Endodermal cell (in vitro differentiated cells): ENCODE measurements at regions not wholly inside any gene's neighbourhood (a gene's known extent, or its start where the extent isn't known, plus 50 kb on each side); places are given as distances from the start of the nearest gene placed in this dataset.
"Not testable (repeated sequence)": the region's sequence is repeated elsewhere in the genome, so short reads cannot be mapped to it uniquely, and the experiment has no call there.

Experiments used
- DNase-seq: peaks from one replicate; pipeline ENCODE4 v3.0.0-alpha.2; 2017
- H3K27ac ChIP-seq: 2 replicates; pipeline ENCODE4 v1.5.1; 2013; ENCODE audit warnings: mild to moderate bottlenecking, low read depth, low read length, moderate library complexity
- H3K27me3 ChIP-seq: 2 replicates; pipeline ENCODE4 v1.6.1; 2013; ENCODE audit warnings: mild to moderate bottlenecking, low read length, moderate library complexity; ENCODE audit not compliant: insufficient read depth, control insufficient read depth, poor library complexity, severe bottlenecking
- H3K36me3 ChIP-seq: 2 replicates; pipeline ENCODE4 v1.7.0; 2013; ENCODE audit warnings: mild to moderate bottlenecking, low read length, moderate library complexity; ENCODE audit not compliant: control insufficient read depth, insufficient read depth
- H3K4me1 ChIP-seq: one replicate; pipeline ENCODE4 v1.7.0; 2013; ENCODE audit warnings: low read length; ENCODE audit not compliant: control insufficient read depth, insufficient read depth
- H3K4me3 ChIP-seq: 2 replicates; pipeline ENCODE4 v1.5.1; 2013; ENCODE audit warnings: mild to moderate bottlenecking, low read length, moderate library complexity
- H3K9ac ChIP-seq: 2 replicates; pipeline ENCODE4 v1.6.1; 2013; ENCODE audit warnings: mild to moderate bottlenecking, low read length, moderate library complexity; ENCODE audit not compliant: poor library complexity, severe bottlenecking; ENCODE audit errors: extremely low read depth
- H3K9me3 ChIP-seq: 2 replicates; pipeline ENCODE4 v1.6.1; 2013; ENCODE audit warnings: mild to moderate bottlenecking, low read length, moderate library complexity; ENCODE audit not compliant: control insufficient read depth
- H3K27ac Mint-ChIP-seq: 2 replicates; pipeline ENCODE4 v1.8.0; 2020; ENCODE audit warnings: mixed read lengths
- H3K27me3 Mint-ChIP-seq: 2 replicates; pipeline ENCODE4 v1.8.0; 2021; ENCODE audit warnings: mild to moderate bottlenecking, mixed read lengths; ENCODE audit not compliant: insufficient read depth
- H3K36me3 Mint-ChIP-seq: 2 replicates; pipeline ENCODE4 v1.8.0; 2020; ENCODE audit warnings: low read depth, mixed read lengths
- H3K4me1 Mint-ChIP-seq: 2 replicates; pipeline ENCODE4 v1.8.0; 2020; ENCODE audit warnings: mixed read lengths
- H3K4me3 Mint-ChIP-seq: 2 replicates; pipeline ENCODE4 v1.8.0; 2020; ENCODE audit warnings: mild to moderate bottlenecking, moderate library complexity, mixed read lengths
- H3K9me3 Mint-ChIP-seq: 2 replicates; pipeline ENCODE4 v1.8.0; 2020; ENCODE audit warnings: mild to moderate bottlenecking, mixed read lengths
- WGBS, 2 experiments: methylation state at CpG; one replicate each; pipeline versions ENCODE4 v1.1.5 to v1.1.7; 2013; ENCODE audit warnings: missing lambda C conversion rate in 2 of 2, mixed read lengths in 1 of 2; ENCODE audit not compliant: insufficient coverage in 1 of 2, insufficient read length in 1 of 2; 5-methylcytosine and 5-hydroxymethylcytosine counted together
- TF ChIP-seq, protein P1 (sequence below): fragments of 200-600 bp; sonication (generic); conservative IDR thresholded peaks from 2 replicates; pipeline ENCODE4 v1.5.0; 2021; ENCODE audit warnings: antibody characterized with exemption, mild to moderate bottlenecking

DNA sequence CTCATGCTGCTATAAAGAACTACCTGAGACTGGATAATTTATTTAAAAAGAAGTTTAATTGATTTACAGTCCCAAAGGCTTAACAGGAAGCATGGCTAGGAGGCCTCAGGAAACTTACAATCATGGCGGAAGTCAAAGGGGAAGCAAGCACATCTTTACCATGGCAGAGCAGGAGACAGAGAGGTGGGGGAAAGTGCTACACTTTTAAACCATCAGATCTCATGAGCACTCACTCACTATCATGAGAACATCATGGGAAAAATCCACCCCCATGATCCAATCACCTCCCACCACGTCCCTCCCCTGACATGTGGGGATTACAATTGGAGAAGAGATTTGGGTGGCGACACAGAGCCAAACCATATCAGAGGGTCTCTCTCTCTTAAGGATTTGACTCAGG lies 108.6 kb upstream of the PODXL start:
- Histone ChIP-seq H3K27ac (no peak overlapping the region), H3K9me3 (no peaks in the 10 kb centered on the region), H3K4me1 (no peaks in the 10 kb centered on the region), H3K27me3 (no peaks in the 10 kb centered on the region), H3K36me3 (no peaks in the 10 kb centered on the region), H3K4me3 (no peak overlapping the region), H3K9ac (no peak overlapping the region)
- Mint-ChIP-seq H3K9me3 (peaks cover 5% of the 10 kb centered on the region), H3K4me1 (no peaks in the 10 kb centered on the region), H3K4me3 (no peak overlapping the region), H3K27me3 (peaks cover 4% of the 10 kb centered on the region), H3K36me3 (no peaks in the 10 kb centered on the region), H3K27ac (no peak overlapping the region)
- 94 to 100% methylated on average over 1 to 3 of the region's 3 CpGs for WGBS, 2 experiments
- TF ChIP-seq, protein P1, sequence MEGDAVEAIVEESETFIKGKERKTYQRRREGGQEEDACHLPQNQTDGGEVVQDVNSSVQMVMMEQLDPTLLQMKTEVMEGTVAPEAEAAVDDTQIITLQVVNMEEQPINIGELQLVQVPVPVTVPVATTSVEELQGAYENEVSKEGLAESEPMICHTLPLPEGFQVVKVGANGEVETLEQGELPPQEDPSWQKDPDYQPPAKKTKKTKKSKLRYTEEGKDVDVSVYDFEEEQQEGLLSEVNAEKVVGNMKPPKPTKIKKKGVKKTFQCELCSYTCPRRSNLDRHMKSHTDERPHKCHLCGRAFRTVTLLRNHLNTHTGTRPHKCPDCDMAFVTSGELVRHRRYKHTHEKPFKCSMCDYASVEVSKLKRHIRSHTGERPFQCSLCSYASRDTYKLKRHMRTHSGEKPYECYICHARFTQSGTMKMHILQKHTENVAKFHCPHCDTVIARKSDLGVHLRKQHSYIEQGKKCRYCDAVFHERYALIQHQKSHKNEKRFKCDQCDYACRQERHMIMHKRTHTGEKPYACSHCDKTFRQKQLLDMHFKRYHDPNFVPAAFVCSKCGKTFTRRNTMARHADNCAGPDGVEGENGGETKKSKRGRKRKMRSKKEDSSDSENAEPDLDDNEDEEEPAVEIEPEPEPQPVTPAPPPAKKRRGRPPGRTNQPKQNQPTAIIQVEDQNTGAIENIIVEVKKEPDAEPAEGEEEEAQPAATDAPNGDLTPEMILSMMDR, result no peak
- no peak for DNase-seq

GRCh38 chr7:131664570-131664969 lies 108.1 kb upstream of the PODXL start:
- 86 to 89% methylated on average over 5 of the region's 5 CpGs for WGBS, 2 experiments
- no peak overlapping the region for H3K4me3 Mint-ChIP-seq

GRCh38 chr7:131662301-131662873 lies 106.0 kb upstream of the PODXL start:
- H3K4me1 ChIP-seq, H3K4me1 Mint-ChIP-seq, H3K36me3 ChIP-seq, H3K27ac Mint-ChIP-seq, H3K27me3 ChIP-seq, H3K4me3 ChIP-seq, H3K27ac ChIP-seq, H3K9me3 ChIP-seq, H3K27me3 Mint-ChIP-seq, H3K4me3 Mint-ChIP-seq, H3K9ac ChIP-seq, H3K9me3 Mint-ChIP-seq, DNase-seq, H3K36me3 Mint-ChIP-seq: not testable (repeated sequence)
- 81 to 88% methylated on average over 7 to 15 of the region's 15 CpGs for WGBS, 2 experiments

More at GRCh38 chr7:131664570-131664969, 108.1 kb upstream of the PODXL start:
- Mint-ChIP-seq H3K9me3 (peaks cover 5% of the 10 kb centered on the region), H3K4me1 (no peaks in the 10 kb centered on the region), H3K27me3 (peaks cover 4% of the 10 kb centered on the region), H3K36me3 (no peaks in the 10 kb centered on the region), H3K27ac (no peak overlapping the region)
- Histone ChIP-seq H3K4me3 (no peak overlapping the region), H3K36me3 (no peaks in the 10 kb centered on the region), H3K27me3 (no peaks in the 10 kb centered on the region), H3K9ac (no peak overlapping the region), H3K4me1 (no peaks in the 10 kb centered on the region), H3K9me3 (no peaks in the 10 kb centered on the region), H3K27ac (no peak overlapping the region)
- TF ChIP-seq, protein P1, result no peak
- no peak for DNase-seq

DNA sequence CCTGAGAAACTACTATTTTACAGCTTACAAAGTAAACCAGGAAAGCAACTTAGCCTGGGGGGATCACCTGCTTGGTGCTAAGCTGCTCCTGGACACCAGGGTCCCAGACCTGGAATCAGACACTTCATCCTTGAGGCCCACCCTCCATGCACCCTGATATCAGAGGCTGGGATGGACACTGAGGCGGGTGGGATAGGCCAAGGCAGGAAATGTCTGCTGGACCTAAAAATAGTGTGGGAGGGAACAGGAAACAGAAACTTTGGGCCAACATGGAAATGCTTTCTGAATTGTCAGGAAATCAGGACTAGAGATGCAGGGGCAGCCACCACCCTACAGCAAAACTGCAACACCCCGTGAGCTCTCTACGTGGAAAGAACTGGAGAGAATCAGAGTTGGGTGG lies 101.5 kb upstream of the PODXL start:
- 92 to 93% methylated on average over 3 of the region's 3 CpGs for WGBS, 2 experiments
- H3K9ac ChIP-seq, result no peak overlapping the region
- H3K36me3 Mint-ChIP-seq, result no peaks in the 10 kb centered on the region
- no peak overlapping the region for H3K4me3 ChIP-seq
- TF ChIP-seq, protein P1, result no peak
- H3K27me3 Mint-ChIP-seq, result no peaks in the 10 kb centered on the region
- H3K27ac Mint-ChIP-seq, result no peak overlapping the region
- no peaks in the 10 kb centered on the region for H3K27me3 ChIP-seq
- H3K9me3 Mint-ChIP-seq, result no peaks in the 10 kb centered on the region
- H3K4me3 Mint-ChIP-seq, result no peak overlapping the region
- H3K9me3 ChIP-seq, result no peaks in the 10 kb centered on the region
- H3K4me1 Mint-ChIP-seq, result peaks cover 24% of the 10 kb centered on the region
- H3K4me1 ChIP-seq, result peaks cover 15% of the 10 kb centered on the region
- DNase-seq, result no peak
- H3K27ac ChIP-seq, result no peak overlapping the region
- H3K36me3 ChIP-seq, result no peaks in the 10 kb centered on the region
